ENCODE measurements at regions not wholly inside any gene's neighbourhood (a gene's known extent, or its start where the extent isn't known, plus 50 kb on each side); places are given as distances from the start of the nearest gene placed in this dataset.

DNA sequence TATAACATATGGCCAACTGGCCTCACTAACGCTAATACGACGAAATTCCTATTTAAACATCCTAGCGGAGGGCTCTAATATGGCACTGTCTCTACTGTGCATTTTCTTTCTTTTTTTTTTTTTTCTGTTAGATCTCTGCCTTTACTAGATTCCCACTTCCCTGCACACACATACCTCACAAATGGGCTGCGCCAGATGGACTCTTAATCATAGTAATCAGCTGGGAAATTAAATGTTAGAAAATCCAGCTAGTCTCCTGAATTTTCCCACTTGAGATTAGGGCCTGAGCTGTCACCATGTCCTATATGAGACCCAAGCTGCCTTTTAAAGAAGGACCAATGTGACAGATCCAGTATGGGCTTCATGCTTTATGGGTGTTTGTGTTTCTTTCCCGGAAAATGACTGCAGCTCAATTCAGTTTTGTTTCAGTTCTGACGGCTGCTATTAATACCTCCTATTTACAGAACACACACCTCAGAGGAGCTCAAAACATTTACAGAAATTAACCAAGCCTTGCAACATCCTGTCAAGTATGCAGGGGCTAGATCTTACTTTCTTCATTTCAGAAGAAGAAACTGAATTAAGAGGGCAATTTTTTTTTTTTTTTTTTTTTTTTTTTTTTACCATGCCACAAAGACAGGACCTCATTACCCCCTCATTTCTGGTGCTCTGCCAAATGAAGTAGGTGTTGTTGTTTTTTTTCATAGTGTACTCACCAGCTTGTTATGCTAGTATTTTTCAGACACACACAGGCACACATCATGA, 49.8 kb upstream of the BLID start:
- Histone ChIP-seq H3K9me3 (ENCODE audit: control insufficient read depth, low read length) (no peaks in the 10 kb centered on the region), H3K9ac (ENCODE audit: low read length) (peak overlapping the region; percentile 5), H3K27me3 (replicated peaks; ENCODE audit: control insufficient read depth, insufficient read depth, low read length) (no peaks in the 10 kb centered on the region), H3K4me1 (ENCODE audit: control insufficient read depth, insufficient read depth, low read length) (peaks cover 82% of the 10 kb centered on the region), H3K36me3 (ENCODE audit: control insufficient read depth, insufficient read depth, low read length, severe bottlenecking) (peaks cover 3% of the 10 kb centered on the region), H3K4me3 (ENCODE audit: low read length) (no peak overlapping the region)
- peak; percentile 38 for DNase-seq (ENCODE audit: low read depth)

All from adipocyte (in vitro differentiated cells).